ENCODE measurements at regions not wholly inside any gene's neighbourhood (a gene's known extent, or its start where the extent isn't known, plus 50 kb on each side); places are given as distances from the start of the nearest gene placed in this dataset.

DNA sequence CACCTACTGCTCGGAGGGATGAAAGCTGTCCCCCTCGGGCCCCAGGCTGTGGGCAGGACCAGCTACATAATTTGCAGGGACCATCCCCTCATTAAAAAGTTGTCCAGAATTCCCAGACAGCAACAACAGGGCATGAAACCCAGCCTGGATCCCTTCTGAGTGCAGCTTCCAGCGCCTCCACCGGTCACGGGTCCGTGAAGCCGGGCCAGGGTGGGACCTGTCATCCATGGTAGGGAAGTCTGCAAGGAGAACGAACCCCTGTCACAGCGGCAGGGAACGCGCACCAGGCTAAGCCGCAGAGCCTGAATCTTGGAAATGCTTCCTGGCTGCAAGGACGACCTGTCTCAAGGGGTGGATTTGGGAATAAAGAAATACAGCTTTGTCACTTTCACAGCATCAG, 214.2 kb downstream of the RBFOX3 start:
- TF ChIP-seq, protein P1, sequence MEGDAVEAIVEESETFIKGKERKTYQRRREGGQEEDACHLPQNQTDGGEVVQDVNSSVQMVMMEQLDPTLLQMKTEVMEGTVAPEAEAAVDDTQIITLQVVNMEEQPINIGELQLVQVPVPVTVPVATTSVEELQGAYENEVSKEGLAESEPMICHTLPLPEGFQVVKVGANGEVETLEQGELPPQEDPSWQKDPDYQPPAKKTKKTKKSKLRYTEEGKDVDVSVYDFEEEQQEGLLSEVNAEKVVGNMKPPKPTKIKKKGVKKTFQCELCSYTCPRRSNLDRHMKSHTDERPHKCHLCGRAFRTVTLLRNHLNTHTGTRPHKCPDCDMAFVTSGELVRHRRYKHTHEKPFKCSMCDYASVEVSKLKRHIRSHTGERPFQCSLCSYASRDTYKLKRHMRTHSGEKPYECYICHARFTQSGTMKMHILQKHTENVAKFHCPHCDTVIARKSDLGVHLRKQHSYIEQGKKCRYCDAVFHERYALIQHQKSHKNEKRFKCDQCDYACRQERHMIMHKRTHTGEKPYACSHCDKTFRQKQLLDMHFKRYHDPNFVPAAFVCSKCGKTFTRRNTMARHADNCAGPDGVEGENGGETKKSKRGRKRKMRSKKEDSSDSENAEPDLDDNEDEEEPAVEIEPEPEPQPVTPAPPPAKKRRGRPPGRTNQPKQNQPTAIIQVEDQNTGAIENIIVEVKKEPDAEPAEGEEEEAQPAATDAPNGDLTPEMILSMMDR (IDR thresholded peaks at IDR 0.05; ENCODE audit: poor library complexity, severe bottlenecking): no peak
- no peak for TF ChIP-seq EZH2 (IDR thresholded peaks at IDR 0.05; ENCODE audit: borderline replicate concordance, insufficient read depth, low read length, poor library complexity, severe bottlenecking)
- TF ChIP-seq POLR2AphosphoS5 (IDR thresholded peaks at IDR 0.05): no peak
- TF ChIP-seq EP300 (conservative IDR thresholded peaks at IDR 0.05; ENCODE audit: poor library complexity, severe bottlenecking): no peak
- TF ChIP-seq, protein P2, sequence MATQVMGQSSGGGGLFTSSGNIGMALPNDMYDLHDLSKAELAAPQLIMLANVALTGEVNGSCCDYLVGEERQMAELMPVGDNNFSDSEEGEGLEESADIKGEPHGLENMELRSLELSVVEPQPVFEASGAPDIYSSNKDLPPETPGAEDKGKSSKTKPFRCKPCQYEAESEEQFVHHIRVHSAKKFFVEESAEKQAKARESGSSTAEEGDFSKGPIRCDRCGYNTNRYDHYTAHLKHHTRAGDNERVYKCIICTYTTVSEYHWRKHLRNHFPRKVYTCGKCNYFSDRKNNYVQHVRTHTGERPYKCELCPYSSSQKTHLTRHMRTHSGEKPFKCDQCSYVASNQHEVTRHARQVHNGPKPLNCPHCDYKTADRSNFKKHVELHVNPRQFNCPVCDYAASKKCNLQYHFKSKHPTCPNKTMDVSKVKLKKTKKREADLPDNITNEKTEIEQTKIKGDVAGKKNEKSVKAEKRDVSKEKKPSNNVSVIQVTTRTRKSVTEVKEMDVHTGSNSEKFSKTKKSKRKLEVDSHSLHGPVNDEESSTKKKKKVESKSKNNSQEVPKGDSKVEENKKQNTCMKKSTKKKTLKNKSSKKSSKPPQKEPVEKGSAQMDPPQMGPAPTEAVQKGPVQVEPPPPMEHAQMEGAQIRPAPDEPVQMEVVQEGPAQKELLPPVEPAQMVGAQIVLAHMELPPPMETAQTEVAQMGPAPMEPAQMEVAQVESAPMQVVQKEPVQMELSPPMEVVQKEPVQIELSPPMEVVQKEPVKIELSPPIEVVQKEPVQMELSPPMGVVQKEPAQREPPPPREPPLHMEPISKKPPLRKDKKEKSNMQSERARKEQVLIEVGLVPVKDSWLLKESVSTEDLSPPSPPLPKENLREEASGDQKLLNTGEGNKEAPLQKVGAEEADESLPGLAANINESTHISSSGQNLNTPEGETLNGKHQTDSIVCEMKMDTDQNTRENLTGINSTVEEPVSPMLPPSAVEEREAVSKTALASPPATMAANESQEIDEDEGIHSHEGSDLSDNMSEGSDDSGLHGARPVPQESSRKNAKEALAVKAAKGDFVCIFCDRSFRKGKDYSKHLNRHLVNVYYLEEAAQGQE (IDR thresholded peaks at IDR 0.05; ENCODE audit: borderline replicate concordance): peak; percentile 58
- TF ChIP-seq RAD21 (conservative IDR thresholded peaks at IDR 0.05): no peak
- no peak for TF ChIP-seq MXI1 (conservative IDR thresholded peaks at IDR 0.05; ENCODE audit: poor library complexity, severe bottlenecking)
- no peak for TF ChIP-seq TAF1 (IDR thresholded peaks at IDR 0.05; ENCODE audit: low read depth)
- TF ChIP-seq SMC3 (conservative IDR thresholded peaks at IDR 0.05; ENCODE audit: poor library complexity): no peak

All from neural cell (in vitro differentiated cells).